A673 (cell line): ENCODE measurements at regions not wholly inside any gene's neighbourhood (a gene's known extent, or its start where the extent isn't known, plus 50 kb on each side); places are given as distances from the start of the nearest gene placed in this dataset.
"Not testable (repeated sequence)": the region's sequence is repeated elsewhere in the genome, so short reads cannot be mapped to it uniquely, and the experiment has no call there.

Experiments used
- BruUV-seq: library from RNA; stranded (reverse); fragments of 400-500 nt; replicated peaks from 2 replicates; lab custom pipeline; 2021; lab: Mats Ljungman, UMichigan
- CTCF ChIA-PET: fragments of 300-600 bp; sonication (Branson Sonifier 250); formaldehyde crosslinking; loops from one replicate; lab custom pipeline; 2022; ENCODE audit warnings: antibody characterized with exemption; lab: Charles Lee
- POLR2A ChIA-PET: fragments of 300-600 bp; sonication (Branson Sonifier 250); formaldehyde crosslinking; loops from one replicate; lab custom pipeline; 2022; ENCODE audit warnings: antibody characterized with exemption; ENCODE audit not compliant: low non-redundant PET; lab: Charles Lee
- DNase-seq: peaks from one replicate; pipeline ENCODE4 v3.0.0-alpha.2; 2015; ENCODE audit warnings: low spot score
- H3K27ac ChIP-seq: fragments of 200-600 bp; sonication (generic); 2 replicates; pipeline ENCODE4 v1.5.1; 2016; ENCODE audit warnings: mixed run types, low read depth, mild to moderate bottlenecking, mixed read lengths, antibody characterized with exemption, low read length; ENCODE audit not compliant: poor library complexity, severe bottlenecking
- H3K27me3 ChIP-seq: fragments of 200-600 bp; sonication (generic); replicated peaks from 2 replicates; pipeline ENCODE4 v1.6.1; 2017; ENCODE audit warnings: mixed run types, low read depth, mild to moderate bottlenecking, mixed read lengths, antibody characterized with exemption, low read length; ENCODE audit not compliant: insufficient read depth, poor library complexity
- H3K36me3 ChIP-seq: fragments of 200-600 bp; sonication (generic); 2 replicates; pipeline ENCODE4 v1.6.1; 2016; ENCODE audit warnings: mixed run types, mild to moderate bottlenecking, mixed read lengths, antibody characterized with exemption, low read length; ENCODE audit not compliant: insufficient read depth, poor library complexity, severe bottlenecking
- H3K4me1 ChIP-seq: fragments of 200-600 bp; sonication (generic); 2 replicates; pipeline ENCODE4 v1.6.1; 2017; ENCODE audit warnings: mixed run types, mild to moderate bottlenecking, mixed read lengths, antibody characterized with exemption, low read length; ENCODE audit not compliant: insufficient read depth, poor library complexity, severe bottlenecking
- H3K4me3 ChIP-seq: fragments of 200-600 bp; sonication (generic); 2 replicates; pipeline ENCODE4 v1.5.1; 2016; ENCODE audit warnings: low read depth, mixed run types, mild to moderate bottlenecking, mixed read lengths, low read length; ENCODE audit not compliant: poor library complexity, severe bottlenecking
- H3K9me3 ChIP-seq: fragments of 200-600 bp; sonication (generic); 2 replicates; pipeline ENCODE4 v1.6.1; 2016; ENCODE audit warnings: mixed run types, low read depth, mild to moderate bottlenecking, mixed read lengths, antibody characterized with exemption, low read length; ENCODE audit not compliant: poor library complexity, severe bottlenecking
- EZH2 ChIP-seq: fragments of 200-600 bp; sonication (generic); IDR thresholded peaks from 2 replicates; pipeline ENCODE4 v1.6.1; 2017; ENCODE audit warnings: borderline replicate concordance, low read depth, mild to moderate bottlenecking, mixed read lengths, antibody characterized with exemption, low read length; ENCODE audit not compliant: poor library complexity, severe bottlenecking
- intact Hi-C: fragments of 100-400 bp; cut with micrococcal nuclease; formaldehyde crosslinking; loops from one replicate; pipeline ENCODE4 v1.10.0; 2022; ENCODE audit not compliant: unreplicated experiment
- TF ChIP-seq, protein P1 (sequence below): fragments of 300-800, 200-600 bp; sonication (generic); conservative IDR thresholded peaks from 2 replicates; pipeline ENCODE4 v1.5.1; 2017; ENCODE audit warnings: low read depth, mild to moderate bottlenecking, antibody characterized with exemption, low read length, moderate library complexity, mixed read lengths

DNA sequence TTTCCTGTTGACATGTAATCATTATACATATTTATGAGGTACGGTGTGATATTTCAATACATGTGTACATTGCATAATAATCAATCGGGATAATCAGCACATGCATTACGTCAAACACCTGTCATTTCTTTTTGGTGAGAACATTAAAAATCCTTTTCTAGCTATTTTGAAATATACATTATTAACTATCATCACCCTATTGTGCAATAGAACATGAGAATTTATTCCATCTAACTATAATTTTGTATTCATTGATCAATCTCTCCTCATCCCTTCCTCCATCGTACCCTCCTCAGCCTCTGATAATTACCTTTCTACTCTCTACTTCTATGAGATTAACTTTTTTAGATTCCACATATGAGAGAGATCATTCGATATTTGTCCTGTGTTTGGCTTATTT lies 170.9 kb upstream of the GHR start:
- TF ChIP-seq, protein P1, sequence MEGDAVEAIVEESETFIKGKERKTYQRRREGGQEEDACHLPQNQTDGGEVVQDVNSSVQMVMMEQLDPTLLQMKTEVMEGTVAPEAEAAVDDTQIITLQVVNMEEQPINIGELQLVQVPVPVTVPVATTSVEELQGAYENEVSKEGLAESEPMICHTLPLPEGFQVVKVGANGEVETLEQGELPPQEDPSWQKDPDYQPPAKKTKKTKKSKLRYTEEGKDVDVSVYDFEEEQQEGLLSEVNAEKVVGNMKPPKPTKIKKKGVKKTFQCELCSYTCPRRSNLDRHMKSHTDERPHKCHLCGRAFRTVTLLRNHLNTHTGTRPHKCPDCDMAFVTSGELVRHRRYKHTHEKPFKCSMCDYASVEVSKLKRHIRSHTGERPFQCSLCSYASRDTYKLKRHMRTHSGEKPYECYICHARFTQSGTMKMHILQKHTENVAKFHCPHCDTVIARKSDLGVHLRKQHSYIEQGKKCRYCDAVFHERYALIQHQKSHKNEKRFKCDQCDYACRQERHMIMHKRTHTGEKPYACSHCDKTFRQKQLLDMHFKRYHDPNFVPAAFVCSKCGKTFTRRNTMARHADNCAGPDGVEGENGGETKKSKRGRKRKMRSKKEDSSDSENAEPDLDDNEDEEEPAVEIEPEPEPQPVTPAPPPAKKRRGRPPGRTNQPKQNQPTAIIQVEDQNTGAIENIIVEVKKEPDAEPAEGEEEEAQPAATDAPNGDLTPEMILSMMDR = no peak
- TF ChIP-seq EZH2 = no peak
- Histone ChIP-seq H3K27ac (no peak overlapping the region), H3K4me3 (no peak overlapping the region), H3K27me3 (no peaks in the 10 kb centered on the region), H3K9me3 (no peaks in the 10 kb centered on the region), H3K36me3 (no peaks in the 10 kb centered on the region), H3K4me1 (no peaks in the 10 kb centered on the region)
- CTCF ChIA-PET = no interaction called here
- no peak for DNase-seq
- intact Hi-C loops = no loop called here
- no TSS peak for BruUV-seq
- POLR2A ChIA-PET = no interaction called here

DNA sequence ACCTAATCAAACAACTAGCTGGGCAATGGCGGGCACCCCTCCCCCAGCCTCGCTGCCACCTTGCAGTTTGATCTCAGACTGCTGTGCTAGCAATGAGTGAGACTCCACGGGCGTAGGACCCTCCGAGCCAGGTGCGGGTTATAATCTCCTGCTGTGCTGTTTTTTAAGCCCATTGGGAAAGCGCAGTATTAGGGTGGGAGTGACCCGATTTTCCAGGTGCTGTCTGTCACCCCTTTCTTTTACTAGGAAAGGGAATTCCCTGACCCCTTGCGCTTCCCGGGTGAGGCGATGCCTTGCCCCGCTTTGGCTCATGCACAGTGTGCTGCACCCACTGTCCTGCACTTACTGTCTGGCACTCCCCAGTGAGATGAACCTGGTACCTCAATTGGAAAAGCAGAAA lies 163.3 kb upstream of the GHR start:
- BruUV-seq, H3K27me3 ChIP-seq, H3K4me3 ChIP-seq, H3K27ac ChIP-seq, H3K36me3 ChIP-seq, DNase-seq, CTCF ChIA-PET, POLR2A ChIA-PET, H3K4me1 ChIP-seq, intact Hi-C loops, H3K9me3 ChIP-seq: not testable (repeated sequence)

DNA sequence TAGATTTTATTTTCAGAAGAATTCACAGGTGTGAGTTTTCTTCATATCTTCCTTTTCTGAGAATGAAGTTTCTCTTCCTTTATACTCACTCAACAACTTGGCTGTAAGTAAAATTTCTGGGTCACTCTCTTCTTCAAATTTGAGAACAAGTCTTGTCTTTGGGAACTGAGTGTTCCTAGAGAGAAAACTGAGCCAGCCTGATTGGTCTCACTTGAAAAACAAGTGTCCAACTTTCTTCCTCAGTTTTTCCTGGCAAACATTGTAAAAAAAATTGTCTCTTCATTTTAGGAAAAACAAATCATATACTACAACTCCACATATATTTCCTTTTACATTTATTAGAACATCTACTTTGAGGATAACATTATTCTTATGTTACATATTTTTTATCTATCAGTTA lies 156.1 kb upstream of the GHR start:
- ChIA-PET CTCF (no interaction called here), POLR2A (no interaction called here)

DNA sequence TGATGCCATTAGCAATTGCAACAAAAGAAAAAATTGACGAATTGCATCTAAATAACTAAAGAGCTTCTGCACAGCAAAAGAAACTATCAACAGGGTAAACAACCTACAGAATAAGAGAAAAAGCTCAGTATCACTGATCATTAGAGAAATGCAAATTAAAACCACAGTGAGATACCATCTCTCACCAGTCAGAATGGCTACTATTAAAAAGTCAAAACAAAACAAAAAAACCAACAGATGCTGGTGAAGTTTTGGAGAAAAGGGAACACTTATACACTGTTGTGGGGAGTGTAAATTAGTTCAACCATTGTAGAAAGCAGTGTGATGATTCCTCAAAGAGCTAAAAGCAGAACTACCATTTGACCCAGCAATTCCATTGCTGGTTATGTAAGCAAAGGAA lies 155.1 kb upstream of the GHR start:
- CTCF ChIA-PET, H3K4me3 ChIP-seq, BruUV-seq, H3K27me3 ChIP-seq, H3K36me3 ChIP-seq, DNase-seq, POLR2A ChIA-PET, H3K9me3 ChIP-seq, H3K27ac ChIP-seq, H3K4me1 ChIP-seq, intact Hi-C loops: not testable (repeated sequence)

More for the DNA sequence above, 156.1 kb upstream of the GHR start:
- TF ChIP-seq EZH2 = no peak
- TF ChIP-seq, protein P1 = no peak
- no peaks in the 10 kb centered on the region for H3K4me1 ChIP-seq
- no peaks in the 10 kb centered on the region for H3K27me3 ChIP-seq
- BruUV-seq = no TSS peak
- no peak overlapping the region for H3K27ac ChIP-seq
- intact Hi-C loops = no loop called here
- H3K36me3 ChIP-seq = no peaks in the 10 kb centered on the region
- no peak for DNase-seq
- H3K9me3 ChIP-seq = no peaks in the 10 kb centered on the region
- H3K4me3 ChIP-seq = no peak overlapping the region
